NCI-H345 treated with DMSO at 0.1 percent for 48 hours (cell line): ENCODE measurements at regions not wholly inside any gene's neighbourhood (a gene's known extent, or its start where the extent isn't known, plus 50 kb on each side); places are given as distances from the start of the nearest gene placed in this dataset.

Experiments
- DNase-seq: peaks from one replicate; lab custom pipeline; 2025; ENCODE audit not compliant: unreplicated experiment; lab: John Stamatoyannopoulos, UW

DNA sequence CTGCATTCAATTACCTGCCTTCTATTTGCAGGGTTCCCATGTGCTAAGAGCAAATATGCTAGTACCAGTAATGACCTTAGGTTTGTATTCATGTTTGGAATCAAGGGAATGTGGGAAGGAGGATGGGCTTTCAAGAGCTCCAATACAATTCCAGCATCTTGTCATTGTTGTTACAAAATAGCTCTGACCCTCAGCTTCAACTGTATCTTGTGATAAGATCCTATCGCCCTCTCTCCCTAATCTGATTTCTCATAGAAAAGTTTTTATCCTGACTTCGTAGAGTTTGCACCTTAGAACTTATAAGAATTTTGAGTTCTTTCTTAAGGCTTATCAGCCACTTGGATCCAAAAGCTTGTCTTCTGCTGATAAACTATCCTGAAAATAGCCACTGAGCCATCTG is 749.5 kb upstream of the ACVR2A start:
- no peak for DNase-seq

DNA sequence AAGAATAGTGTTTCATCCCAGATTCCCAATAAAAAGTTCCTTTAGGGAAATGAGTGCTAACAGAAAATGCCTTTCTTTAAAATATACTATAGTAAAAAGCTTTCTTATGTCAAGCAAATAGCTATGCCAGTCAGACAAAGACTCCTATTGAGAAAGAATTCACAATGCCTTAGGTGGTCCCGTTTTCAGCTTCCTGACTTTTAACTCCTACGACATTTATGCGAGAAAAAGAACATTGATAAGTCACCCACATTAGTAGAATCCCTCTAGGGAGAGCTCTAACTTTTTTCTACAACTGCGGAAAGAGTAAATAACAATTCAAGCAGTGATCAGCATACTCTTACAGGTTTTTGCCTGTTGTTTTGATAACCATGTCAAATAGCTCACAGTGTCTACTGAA is 750.8 kb upstream of the ACVR2A start:
- DNase-seq = no peak

DNA sequence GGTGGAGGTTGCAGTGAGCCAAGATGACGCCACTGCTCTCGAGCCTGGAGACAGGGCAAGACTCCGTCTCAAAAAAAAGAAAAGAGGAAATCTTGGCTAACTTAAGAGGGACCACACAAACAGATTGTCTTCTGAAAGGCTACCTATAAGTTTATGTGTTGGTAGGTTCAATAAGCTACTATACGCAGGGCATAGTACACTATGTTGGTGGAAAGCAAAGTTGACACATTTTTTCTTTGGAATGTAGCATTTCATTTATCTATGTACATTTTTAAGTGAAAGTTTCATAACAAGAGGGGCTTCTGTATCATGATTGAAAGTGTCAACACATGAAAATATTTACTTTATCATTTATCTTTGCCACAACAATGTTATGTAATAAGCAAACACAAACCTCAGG is 752.6 kb upstream of the ACVR2A start:
- DNase-seq = no peak

DNA sequence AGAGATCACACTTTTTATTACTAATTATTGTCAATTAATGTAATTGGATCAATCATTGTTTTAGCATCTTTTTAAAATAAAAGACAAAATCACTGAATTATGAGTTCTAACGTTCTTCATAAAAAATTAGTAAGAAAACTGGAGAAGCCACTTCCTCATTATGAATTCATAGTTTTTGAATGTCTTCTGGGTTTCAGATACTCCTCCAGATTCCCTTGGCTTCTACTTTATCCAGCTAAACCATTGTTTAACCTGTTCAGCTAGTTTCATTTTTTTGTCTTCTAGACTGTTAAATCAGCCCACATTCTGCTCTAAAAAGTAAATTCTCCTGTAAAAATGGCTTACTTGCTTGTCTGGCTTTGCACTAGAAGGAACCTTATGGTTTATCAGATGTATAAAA is 753.4 kb upstream of the ACVR2A start:
- no peak for DNase-seq

DNA sequence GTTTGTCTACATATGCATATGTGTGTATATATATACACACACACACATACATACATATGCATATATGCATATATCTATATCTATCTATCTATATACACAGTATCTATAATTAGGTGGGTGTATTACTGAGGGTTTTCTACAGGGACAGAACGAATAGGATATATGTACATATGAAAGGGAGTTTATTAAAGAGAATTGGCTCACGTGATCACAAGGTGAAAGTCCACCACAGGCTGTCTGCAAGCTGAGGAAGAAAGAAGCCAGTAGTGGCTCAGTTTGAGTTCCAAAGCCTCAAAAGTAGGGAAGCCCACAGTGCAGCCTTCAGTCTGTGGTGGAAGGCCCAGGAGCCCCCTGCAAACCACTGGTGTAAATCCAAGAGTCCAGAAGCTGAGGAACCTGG is 756.0 kb upstream of the ACVR2A start:
- no peak for DNase-seq

DNA sequence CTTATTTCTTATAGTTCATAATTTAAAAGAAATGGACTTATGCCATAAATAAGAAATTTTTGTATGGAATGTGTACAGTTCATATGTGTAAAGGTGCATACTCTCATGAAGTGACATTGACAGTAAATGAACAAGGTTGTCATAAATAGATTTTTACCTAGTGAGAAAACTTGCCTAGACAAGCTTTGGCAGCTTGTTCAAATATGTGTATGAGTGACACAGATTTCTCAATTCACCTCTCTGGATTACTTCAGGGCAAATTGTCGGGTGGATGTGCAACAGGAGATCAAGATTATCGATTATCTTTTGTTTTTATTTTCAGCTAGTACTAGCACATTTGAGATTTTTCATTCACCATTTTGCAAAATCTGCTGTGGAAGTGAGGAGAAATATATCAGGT is 758.1 kb upstream of the ACVR2A start:
- no peak for DNase-seq

DNA sequence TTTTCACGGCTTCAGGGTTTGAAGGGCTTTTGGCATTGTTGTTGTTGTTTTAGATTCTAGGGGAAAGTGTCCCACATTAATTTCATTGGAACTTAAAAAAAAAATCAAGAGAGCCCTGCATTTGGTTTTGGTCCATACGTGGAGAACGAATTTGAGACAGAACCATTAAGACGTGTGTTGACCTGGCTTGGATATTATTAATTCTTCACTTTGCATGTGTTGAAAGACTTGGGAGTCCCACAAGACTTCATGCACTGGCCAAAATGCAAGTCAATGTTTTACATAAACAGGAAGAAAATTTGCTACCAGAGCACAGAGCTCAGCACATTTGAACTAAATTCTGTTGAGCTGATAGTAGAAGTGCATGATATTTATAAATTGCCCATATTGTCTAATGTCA is 761.2 kb upstream of the ACVR2A start:
- no peak for DNase-seq

DNA sequence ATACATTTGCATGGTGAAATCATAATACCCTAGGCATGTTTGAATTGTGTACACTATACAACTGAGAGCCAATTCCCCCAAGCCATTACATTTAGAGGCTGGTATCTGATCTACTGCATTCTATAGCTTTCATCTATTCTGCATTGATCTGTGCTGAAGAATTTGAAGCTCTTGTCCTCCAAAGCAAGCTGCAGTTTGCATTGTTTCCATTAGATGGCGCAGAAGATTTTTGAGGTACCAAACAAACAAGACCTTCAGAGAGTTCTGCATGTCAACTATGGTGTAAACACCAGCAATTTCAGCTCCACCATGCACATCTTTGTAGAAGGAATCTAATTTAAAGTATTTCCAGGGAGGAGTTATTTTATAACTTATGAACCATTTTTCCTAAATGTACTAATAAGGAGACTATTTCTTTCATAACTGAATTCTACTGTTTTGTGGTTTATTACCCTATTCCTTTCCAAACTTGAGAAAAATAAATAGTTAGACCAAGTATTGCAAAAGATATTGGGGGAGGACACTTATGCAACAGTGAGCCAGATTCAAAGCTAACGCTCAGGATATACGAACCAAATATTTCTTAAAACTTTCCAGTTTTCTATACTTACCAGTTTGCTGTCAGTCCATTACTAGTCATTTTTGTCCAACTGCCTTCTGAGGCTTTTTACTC is 761.8 kb upstream of the ACVR2A start:
- peak; percentile 63 for DNase-seq

DNA sequence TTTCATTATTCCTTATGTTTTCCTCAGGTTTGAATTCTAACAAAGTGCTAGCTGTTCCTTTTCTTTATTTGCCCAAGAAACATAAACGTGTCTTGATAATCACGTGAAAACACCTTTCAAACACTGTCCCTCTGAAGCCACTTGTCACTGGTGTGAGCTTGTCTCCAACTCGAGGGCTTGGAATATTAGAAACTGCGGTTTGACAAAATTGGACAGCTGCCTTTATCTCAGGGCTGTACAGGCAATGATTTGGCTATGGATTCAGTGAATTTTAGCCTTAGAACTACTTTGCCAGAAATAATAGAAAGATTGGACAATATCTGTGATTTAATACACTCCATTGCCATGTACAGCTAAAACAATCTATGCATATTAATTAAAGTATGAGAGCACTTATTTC is 763.0 kb upstream of the ACVR2A start:
- no peak for DNase-seq

DNA sequence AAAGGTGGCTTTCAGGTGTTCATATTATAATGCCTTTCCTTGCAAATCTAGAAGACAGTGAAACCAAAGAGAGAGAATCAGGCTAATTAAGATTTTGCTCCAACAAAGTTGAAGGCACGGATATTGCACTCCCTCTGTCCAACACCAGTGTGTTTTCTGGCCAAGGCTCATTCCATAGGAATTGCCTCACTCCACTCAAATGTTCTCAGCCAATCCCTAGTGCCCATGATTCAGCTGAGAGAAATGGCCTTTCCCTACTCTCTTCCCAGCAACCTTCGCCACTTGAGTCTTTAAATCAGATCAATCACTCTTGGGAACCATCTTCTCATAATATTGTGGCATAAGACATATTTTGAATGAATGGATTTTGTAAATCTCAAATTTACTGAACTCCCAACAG is 768.2 kb upstream of the ACVR2A start:
- no peak for DNase-seq

DNA sequence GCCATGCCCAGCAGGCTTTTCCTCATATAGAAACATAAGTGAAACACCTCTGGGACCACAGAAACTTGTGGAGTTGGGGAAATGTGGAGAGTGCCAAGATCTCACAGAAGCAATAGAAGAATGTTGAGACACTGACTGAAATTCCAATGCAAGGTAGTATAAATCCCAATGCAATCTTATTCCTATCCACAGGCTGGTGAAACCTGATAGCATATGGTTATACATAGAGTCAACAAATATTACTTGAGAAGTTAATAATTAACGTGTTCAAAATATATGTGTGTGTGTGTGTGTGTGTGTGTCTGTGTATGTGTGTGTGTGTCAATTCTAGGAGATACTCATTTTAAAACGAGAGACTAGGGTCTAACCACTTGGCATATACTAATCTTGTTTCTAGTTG is 776.8 kb upstream of the ACVR2A start:
- no peak for DNase-seq

DNA sequence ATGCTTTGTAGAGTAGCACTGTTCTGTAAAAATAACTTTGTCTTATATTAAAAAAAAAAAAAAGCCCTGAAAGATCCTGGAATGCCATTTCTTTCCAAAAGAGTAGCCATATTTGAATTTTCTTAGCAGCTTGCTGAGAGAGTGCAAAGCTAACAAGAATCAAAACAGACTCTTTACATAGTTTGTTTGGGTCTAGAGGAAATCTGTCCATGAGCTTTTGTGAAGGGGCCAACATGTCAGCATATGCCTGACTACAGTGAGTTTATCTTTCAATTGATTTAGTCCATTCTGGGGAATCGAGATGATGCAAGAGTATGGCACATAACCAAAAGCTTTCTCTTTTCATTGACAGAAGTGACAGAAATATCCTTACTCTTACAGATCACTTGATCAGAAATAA is 777.7 kb upstream of the ACVR2A start:
- no peak for DNase-seq

DNA sequence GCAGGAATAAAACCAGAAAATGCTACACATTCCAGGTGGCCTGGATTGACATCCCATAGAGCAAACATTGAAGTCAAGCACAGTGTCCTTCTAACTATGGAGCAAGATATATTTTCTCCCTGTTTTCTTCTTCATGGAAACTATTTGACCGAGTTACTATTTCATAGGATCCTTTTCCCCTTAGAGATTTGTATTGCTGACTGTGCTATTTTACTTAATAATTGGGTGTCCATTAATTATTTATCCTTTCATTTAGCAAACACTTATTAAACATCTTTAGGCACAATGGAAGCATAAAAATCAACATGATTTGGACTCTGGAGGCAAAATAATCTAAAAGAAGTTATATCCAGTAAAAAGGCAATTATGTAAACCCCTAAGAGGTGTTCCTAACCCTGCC is 782.8 kb upstream of the ACVR2A start:
- no peak for DNase-seq

DNA sequence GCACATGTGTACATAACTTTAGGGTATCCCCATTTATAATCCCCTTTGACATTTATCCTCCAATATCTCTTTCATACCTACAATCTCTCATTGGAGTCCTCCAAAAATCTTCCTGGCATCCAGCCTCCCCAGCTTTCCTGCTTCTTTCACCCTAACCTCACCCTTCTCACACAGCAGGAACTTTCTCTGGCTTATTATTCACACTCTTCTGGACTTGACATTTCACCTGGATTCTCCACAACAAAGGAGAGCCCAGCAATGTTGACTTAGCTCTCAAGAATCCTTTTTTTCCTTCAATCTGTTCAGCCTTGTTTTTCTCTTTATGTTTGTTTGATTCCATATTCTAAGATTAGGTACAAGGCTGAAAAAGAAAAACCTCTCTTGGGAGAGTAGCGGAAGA is 783.6 kb upstream of the ACVR2A start:
- no peak for DNase-seq

DNA sequence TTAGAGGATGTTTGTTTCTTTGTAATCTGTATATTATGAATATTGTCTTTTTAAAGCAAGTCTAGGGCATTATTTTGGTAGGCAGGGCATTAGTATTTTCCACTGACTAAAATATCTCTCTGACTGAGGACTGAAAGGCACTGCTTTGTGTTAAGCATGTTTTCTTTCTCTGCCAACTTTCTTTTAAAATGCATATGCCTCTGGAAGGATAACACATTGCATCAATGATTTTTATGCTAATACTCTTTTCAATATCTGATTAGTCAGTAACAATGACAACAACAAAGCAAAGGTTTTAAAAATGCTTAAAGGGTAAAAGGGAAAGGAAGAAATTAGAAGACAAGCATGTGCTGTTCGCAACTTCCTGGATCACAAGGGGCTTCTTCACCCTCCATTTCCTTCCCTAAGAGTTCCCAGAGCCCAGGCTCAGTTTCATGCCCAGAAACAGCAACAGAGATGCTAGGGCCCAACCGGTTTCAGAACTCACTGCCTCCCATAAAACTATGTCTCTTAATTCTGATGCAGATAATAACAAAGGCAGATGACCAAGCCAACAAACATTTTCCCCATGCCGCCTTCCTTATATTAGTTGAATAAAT is 786.8 kb upstream of the ACVR2A start:
- DNase-seq = no peak

DNA sequence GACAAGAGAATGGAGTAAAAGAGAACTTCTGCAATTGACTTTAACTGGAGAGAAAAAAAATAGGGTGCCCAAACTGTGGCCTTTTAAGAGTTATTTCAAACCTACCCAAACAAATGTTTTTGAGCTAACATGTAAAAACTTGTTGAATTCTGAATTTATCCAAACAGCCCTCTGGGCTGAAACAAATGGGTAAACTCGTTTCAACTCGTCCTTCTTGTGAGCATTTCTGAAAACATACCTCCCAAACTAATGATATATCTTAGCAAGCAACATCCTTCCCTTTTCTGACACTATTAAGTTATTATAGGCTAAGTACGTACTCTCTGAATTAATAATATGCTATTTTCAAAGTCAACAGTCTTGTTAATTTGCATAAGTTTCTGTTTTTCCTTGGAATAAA is 793.0 kb upstream of the ACVR2A start:
- no peak for DNase-seq

DNA sequence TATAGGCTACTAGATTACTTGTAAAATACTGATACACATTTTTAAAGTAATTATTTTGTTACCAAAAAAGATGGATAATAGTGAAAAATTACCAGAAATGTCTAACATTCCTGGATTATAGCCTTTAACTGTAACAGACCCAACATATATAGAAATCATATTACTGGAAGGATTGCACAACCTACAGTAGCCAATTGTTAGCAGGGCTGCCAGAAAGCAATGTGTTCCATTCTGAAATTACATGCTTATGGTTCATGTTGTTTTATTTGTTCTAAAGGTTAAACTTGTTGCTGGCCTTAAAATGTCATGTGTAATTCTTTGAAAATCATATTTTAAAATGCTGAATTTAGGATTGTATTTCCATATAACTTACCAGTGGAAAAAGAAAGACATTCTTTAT is 793.6 kb upstream of the ACVR2A start:
- no peak for DNase-seq

DNA sequence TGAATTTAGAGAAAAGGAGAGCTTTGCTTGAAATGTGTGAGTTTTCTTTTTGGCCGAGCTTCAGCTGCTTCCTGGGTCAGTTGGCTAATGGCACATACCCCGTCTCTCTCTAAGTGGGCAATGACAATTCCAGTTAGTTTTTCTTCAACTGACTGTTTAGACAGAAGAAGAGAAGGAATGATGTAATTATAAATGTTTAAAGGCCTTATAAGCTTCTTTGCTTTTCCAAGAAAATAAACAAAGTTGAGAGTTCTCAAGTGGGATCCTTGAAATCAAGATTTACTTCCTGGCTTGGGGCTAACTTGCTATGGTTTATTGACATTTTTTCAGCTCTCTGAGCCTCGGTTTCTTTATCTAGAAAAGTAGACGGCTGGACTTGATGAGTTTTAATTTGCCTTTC is 794.9 kb upstream of the ACVR2A start:
- no peak for DNase-seq

DNA sequence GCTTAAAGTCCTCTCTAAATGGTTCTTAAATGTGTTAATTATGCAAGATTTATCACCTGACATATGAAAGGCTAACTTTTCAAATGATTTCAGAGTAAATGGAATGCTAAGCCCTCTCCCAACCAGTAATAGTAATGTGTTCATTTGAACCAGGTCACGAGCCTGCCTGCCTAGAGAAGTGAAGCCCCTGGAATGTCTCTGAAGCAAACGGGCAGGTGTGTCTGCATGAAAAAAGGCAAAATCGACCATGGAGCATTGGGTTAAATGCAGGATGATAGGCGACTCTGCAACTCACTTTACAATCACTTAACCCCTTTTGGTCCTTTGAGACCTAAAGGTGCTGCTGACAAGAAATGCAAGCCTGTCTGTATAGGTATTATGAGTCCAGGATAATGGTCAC is 798.4 kb upstream of the ACVR2A start:
- DNase-seq = no peak

DNA sequence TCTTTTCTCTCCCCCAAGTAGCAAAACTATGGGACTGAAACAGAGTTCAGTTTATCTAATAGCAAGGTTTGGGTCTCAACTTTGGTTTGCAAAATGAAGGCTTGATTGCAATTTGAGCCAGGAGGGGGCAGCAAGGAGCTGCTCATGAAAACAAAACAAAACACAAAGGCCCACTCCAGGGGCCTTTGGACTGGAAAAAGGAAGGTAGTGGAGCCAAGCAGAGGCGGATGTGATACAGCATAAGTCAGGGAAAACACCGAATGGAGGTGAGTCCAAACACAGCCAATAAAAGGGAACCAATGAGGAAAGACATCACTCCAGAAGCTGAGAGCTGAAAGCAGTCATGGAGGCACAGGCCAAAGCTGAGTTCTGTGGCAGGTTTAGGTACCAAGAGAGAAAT is 799.7 kb upstream of the ACVR2A start:
- no peak for DNase-seq

DNA sequence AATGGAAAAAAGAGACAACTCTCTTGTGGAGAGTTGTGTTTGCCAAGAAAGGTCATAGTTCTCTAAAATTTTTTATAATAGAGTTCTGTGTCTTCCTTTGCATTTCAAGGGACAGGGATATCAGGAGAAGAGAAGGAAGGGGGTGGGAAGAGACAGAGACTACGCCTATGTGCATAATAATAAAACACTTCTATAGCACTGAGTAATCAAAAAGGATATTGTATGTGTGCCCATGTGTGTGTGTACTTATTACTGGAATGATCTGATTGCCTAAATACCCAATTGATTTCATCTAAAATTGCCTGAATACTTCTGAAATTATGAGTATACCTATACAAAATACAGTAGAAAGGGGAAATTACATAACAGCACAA is 803.7 kb upstream of the ACVR2A start:
- DNase-seq = no peak

DNA sequence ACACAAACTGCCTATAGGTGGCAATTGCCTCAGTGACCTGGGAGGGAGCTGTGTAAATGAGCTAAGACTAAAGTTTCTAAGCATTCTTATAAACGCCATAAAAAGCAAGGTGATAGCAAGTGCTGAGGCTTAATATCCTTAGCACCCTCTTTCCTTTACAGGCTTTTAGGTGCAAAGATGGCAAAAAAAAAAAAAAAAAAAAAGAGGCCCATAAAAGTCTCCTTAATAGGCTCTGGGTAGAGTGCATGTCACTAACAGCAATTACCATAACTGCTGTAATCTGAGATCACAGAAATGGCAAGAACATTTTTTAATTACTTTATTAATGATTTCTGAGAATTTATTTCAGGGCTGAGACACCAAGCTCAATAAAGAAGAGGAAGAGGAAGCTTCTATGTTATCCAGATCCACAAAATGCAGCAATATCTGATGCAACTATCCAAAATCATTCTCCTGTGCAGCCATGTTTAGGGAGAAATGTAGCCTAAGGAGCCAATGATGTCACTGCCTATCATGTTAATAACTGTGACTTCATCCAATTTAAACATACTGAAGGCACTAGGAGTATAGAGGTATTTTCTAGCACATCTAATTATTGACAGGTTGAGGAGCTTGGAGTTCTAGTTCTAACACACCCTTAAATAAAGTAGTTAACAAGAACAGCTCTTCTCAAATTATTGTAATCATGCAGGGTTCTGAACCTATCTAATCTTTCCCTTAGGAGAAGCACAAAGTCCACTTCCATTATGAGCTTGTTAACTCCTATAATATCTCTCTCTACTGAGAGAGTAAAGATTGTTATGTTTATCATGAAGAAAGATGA is 804.3 kb upstream of the ACVR2A start:
- DNase-seq = no peak

DNA sequence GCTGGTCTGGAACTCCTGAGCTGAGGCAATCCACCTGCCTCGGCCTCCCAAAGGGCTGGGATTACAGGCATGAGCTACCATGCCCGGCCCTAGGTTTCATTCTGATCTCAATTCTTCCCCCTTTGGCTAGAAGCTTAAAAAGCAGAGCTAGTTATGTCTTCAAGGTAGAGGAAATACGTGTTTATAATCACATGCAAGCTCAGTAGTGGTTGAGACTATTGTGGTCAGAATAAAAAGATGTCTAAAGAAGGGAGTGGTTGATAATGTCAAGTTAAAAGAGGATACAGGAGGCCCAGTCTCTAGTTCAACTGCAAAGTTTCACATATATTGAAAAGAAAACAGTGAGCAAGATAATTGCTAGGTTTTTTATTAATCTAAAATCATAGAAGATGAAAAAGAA is 807.8 kb upstream of the ACVR2A start:
- no peak for DNase-seq
